GM12878 (cell line): ENCODE measurements at regions not wholly inside any gene's neighbourhood (a gene's known extent, or its start where the extent isn't known, plus 50 kb on each side); places are given as distances from the start of the nearest gene placed in this dataset.

Experiments used
- ATAC-seq: fragments of 200-7000 bp; cut with Tn5 transposase; 3 replicates; pipeline ENCODE4 v1.9.1; 2020; ENCODE audit warnings: mild to moderate bottlenecking, moderate library complexity
- BruUV-seq: library from RNA; stranded (reverse); fragments of 400-500 nt; replicated peaks from 2 replicates; lab custom pipeline; 2021; lab: Mats Ljungman, UMichigan
- CTCF ChIA-PET: fragments of 300-600 bp; sonication (Branson Sonifier 250); formaldehyde crosslinking; extraction: SDS; loops from one replicate; lab custom pipeline; 2021; ENCODE audit warnings: inconsistent platforms; lab: Yijun Ruan, JAX
- POLR2A ChIA-PET: fragments of 350-600 bp; formaldehyde crosslinking; extraction: SDS; loops from one replicate; lab custom pipeline; 2021; ENCODE audit warnings: inconsistent platforms; lab: Charles Lee
- RAD21 ChIA-PET: fragments of 300-600 bp; sonication (Branson Sonifier 250); formaldehyde crosslinking; loops from one replicate; lab custom pipeline; 2023; ENCODE audit warnings: antibody characterized with exemption; ENCODE audit not compliant: unreplicated experiment; lab: Charles Lee
- SMC1A ChIA-PET: fragments of 300-600 bp; sonication (Branson Sonifier 250); formaldehyde crosslinking; loops from one replicate; lab custom pipeline; 2023; ENCODE audit not compliant: unreplicated experiment, uncharacterized antibody; lab: Charles Lee
- DNase-seq: peaks from one replicate; pipeline ENCODE4 v3.0.0-alpha.2; 2011; ENCODE audit warnings: low read depth, low spot score
- FAIRE-seq: peaks from 3 replicates; lab custom pipeline; 2011; peaks lifted over from hg19 to GRCh38; lab: Jason Lieb, UNC
- H2AFZ ChIP-seq: 2 replicates; pipeline ENCODE4 v1.6.0; 2011; ENCODE audit warnings: low read depth, low read length, control low read depth; ENCODE audit not compliant: control insufficient read depth
- H3K27ac ChIP-seq: 2 replicates; pipeline ENCODE4 v1.5.1; 2011; ENCODE audit warnings: control low read depth; ENCODE audit not compliant: control insufficient read depth, insufficient read depth
- H3K27me3 ChIP-seq, 2 experiments: replicated peaks in 1 of 2; 2 replicates each; pipeline versions ENCODE4 v1.6.0 to v1.6.1; 2011; ENCODE audit warnings: low read length in 1 of 2; ENCODE audit not compliant: control insufficient read depth in 2 of 2, insufficient read depth in 2 of 2
- H3K36me3 ChIP-seq, 2 experiments: 2 replicates each; pipeline ENCODE4 v1.5.1; 2011; ENCODE audit warnings: low read length in 1 of 2; ENCODE audit not compliant: control insufficient read depth in 2 of 2, insufficient read depth in 2 of 2
- H3K4me1 ChIP-seq: 2 replicates; pipeline ENCODE4 v1.6.1; 2011; ENCODE audit warnings: mild to moderate bottlenecking, low read length, moderate library complexity, mixed read lengths; ENCODE audit not compliant: control insufficient read depth, insufficient read depth
- H3K4me2 ChIP-seq: 2 replicates; pipeline ENCODE4 v1.6.0; 2011; ENCODE audit warnings: control low read depth; ENCODE audit not compliant: control insufficient read depth, insufficient read depth
- H3K4me3 ChIP-seq: fragments of 200-600 bp; sonication (generic); 2 replicates; pipeline ENCODE4 v1.5.1; 2016
- H3K79me2 ChIP-seq: 2 replicates; pipeline ENCODE4 v1.6.0; 2011; ENCODE audit warnings: low read length; ENCODE audit not compliant: control insufficient read depth, insufficient read depth
- H3K9ac ChIP-seq: 2 replicates; pipeline ENCODE4 v1.8.0; 2011; ENCODE audit warnings: low read length, control low read depth, mixed read lengths; ENCODE audit not compliant: control insufficient read depth, insufficient read depth
- H3K9me3 ChIP-seq: replicated peaks from 3 replicates; pipeline ENCODE4 v1.5.1; 2011; ENCODE audit warnings: mild to moderate bottlenecking, low read length; ENCODE audit not compliant: control insufficient read depth, insufficient read depth
- H4K20me1 ChIP-seq: 2 replicates; pipeline ENCODE4 v1.6.0; 2011; ENCODE audit not compliant: control insufficient read depth, insufficient read depth
- ASH2L ChIP-seq: fragments of 300-600, 200-600 bp; sonication (generic); IDR thresholded peaks from 2 replicates; pipeline ENCODE4 v1.6.1; 2017; ENCODE audit warnings: low read depth, mild to moderate bottlenecking, borderline replicate concordance
- CHD1 ChIP-seq: IDR thresholded peaks from 2 replicates; pipeline ENCODE4 v1.6.1; 2012; ENCODE audit warnings: low read depth, low read length, improper control_type of control experiment
- CREB1 ChIP-seq: IDR thresholded peaks from 2 replicates; pipeline ENCODE4 v1.6.1; 2012; ENCODE audit warnings: low read depth, mild to moderate bottlenecking, inconsistent platforms
- HDAC2 ChIP-seq: fragments of 200-600 bp; sonication (generic); IDR thresholded peaks from 2 replicates; pipeline ENCODE4 v1.6.1; 2017
- MEF2A ChIP-seq: IDR thresholded peaks from 2 replicates; pipeline ENCODE4 v1.6.1; 2011; ENCODE audit warnings: low read depth, mild to moderate bottlenecking, low read length, moderate library complexity; ENCODE audit not compliant: insufficient read depth
- NFYB ChIP-seq: IDR thresholded peaks from 2 replicates; pipeline ENCODE4 v1.6.1; 2011; ENCODE audit warnings: low read depth, mild to moderate bottlenecking, low read length, improper control_type of control experiment, moderate library complexity; ENCODE audit not compliant: insufficient read depth
- NR2C1 ChIP-seq: fragments of 450-650 bp; IDR thresholded peaks from 2 replicates; pipeline ENCODE4 v1.6.1; 2017; ENCODE audit warnings: antibody characterized with exemption, mild to moderate bottlenecking, moderate library complexity
- NRF1 ChIP-seq: conservative IDR thresholded peaks from 2 replicates; pipeline ENCODE4 v1.6.1; 2011; ENCODE audit warnings: mild to moderate bottlenecking, low read depth, low read length, improper control_type of control experiment
- RFX5 ChIP-seq: IDR thresholded peaks from 2 replicates; pipeline ENCODE4 v1.6.1; 2011; ENCODE audit warnings: low read depth, low read length, improper control_type of control experiment
- SIN3A ChIP-seq: IDR thresholded peaks from 2 replicates; pipeline ENCODE4 v1.6.1; 2012; ENCODE audit warnings: low read depth, low read length, improper control_type of control experiment
- TARDBP ChIP-seq: IDR thresholded peaks from 2 replicates; pipeline ENCODE4 v1.6.1; 2016; ENCODE audit warnings: borderline replicate concordance
- YY1 ChIP-seq: IDR thresholded peaks from 2 replicates; pipeline ENCODE4 v1.6.1; 2011; ENCODE audit warnings: low read depth, mild to moderate bottlenecking, low read length
- WGBS: methylation state at CpG from one replicate; pipeline ENCODE4 v1.1.6; 2016; ENCODE audit warnings: low lambda C conversion rate; ENCODE audit not compliant: insufficient replicate concordance, insufficient coverage; ENCODE audit errors: missing lambda C conversion rate; 5-methylcytosine and 5-hydroxymethylcytosine counted together
- in situ Hi-C: fragments of 300-500 bp; cut with MboI; formaldehyde crosslinking; loops from 9 replicates; pipeline ENCODE4 v1.14.3; 2018; ENCODE audit warnings: mixed read lengths
- intact Hi-C: fragments of 100-400 bp; cut with micrococcal nuclease; formaldehyde crosslinking; loops from one replicate; pipeline ENCODE4 v1.14.2; 2022; ENCODE audit not compliant: unreplicated experiment
- TF ChIP-seq, protein P1 (sequence below): fragments of 450-650 bp; IDR thresholded peaks from 2 replicates; pipeline ENCODE4 v1.6.1; 2017; ENCODE audit warnings: borderline replicate concordance
- TF ChIP-seq, protein P2 (sequence below): fragments of 450-650 bp; IDR thresholded peaks from 2 replicates; pipeline ENCODE4 v1.6.1; 2017; ENCODE audit warnings: mild to moderate bottlenecking, moderate library complexity

DNA sequence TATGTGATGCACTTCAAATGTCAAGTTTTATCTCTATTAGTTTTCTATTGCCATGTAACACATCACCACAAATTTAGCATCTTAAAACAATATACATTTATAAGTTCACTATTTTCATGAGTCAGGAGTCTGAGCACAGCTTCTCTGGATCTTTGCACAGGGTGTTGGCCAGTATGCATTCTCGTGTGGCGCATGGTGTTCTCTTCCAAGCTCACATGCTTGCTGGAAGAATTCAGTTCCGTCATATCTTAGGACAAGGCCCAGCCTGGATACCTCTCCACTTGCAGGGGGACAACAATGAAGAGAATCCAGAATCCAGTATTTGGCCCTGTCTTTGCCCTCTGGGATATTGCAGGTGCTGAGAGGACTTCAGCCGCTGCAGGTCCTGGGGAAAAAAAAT is 51.0 kb upstream of the ECI2 start:
- no peaks in the 10 kb centered on the region for H4K20me1 ChIP-seq
- FAIRE-seq (no peak), ATAC-seq (no peak), DNase-seq (no peak)
- ChIA-PET CTCF (interaction anchor here (1.1 kb wide), 1 partner anchor 24 kb away, joined by 4 read pairs; no protein-coding TSS in a partner anchor), SMC1A (interaction anchor here (0.8 to 2.4 kb wide), 2 partner anchors 10 to 24 kb away, joined by 3 to 8 read pairs; no protein-coding TSS in a partner anchor), RAD21 (no interaction called here), POLR2A (no interaction called here)
- 50% methylated on average over 4 of the region's 4 CpGs for WGBS
- no peak overlapping the region for H2AFZ ChIP-seq
- H3K4me3 ChIP-seq, result no peak overlapping the region
- no TSS peak for BruUV-seq
- H3K36me3 ChIP-seq, result no peaks in the 10 kb centered on the region
- no peak overlapping the region for H3K9ac ChIP-seq
- H3K9me3 ChIP-seq, result no peaks in the 10 kb centered on the region; the same call in 2 of the 3 replicates
- H3K4me2 ChIP-seq, result no peak overlapping the region
- in situ Hi-C loops, result no loop called here
- no peaks in the 10 kb centered on the region for H3K4me1 ChIP-seq
- no peaks in the 10 kb centered on the region for H3K79me2 ChIP-seq
- no peaks in the 10 kb centered on the region for H3K27me3 ChIP-seq
- TF ChIP-seq ASH2L (no peak), NRF1 (no peak), RFX5 (no peak), NR2C1 (no peak), SIN3A (no peak), NFYB (no peak), TARDBP (no peak), CREB1 (no peak), YY1 (no peak), MEF2A (no peak), CHD1 (no peak), HDAC2 (no peak)
- TF ChIP-seq, protein P1, sequence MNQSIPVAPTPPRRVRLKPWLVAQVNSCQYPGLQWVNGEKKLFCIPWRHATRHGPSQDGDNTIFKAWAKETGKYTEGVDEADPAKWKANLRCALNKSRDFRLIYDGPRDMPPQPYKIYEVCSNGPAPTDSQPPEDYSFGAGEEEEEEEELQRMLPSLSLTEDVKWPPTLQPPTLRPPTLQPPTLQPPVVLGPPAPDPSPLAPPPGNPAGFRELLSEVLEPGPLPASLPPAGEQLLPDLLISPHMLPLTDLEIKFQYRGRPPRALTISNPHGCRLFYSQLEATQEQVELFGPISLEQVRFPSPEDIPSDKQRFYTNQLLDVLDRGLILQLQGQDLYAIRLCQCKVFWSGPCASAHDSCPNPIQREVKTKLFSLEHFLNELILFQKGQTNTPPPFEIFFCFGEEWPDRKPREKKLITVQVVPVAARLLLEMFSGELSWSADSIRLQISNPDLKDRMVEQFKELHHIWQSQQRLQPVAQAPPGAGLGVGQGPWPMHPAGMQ, result no peak
- TF ChIP-seq, protein P2, sequence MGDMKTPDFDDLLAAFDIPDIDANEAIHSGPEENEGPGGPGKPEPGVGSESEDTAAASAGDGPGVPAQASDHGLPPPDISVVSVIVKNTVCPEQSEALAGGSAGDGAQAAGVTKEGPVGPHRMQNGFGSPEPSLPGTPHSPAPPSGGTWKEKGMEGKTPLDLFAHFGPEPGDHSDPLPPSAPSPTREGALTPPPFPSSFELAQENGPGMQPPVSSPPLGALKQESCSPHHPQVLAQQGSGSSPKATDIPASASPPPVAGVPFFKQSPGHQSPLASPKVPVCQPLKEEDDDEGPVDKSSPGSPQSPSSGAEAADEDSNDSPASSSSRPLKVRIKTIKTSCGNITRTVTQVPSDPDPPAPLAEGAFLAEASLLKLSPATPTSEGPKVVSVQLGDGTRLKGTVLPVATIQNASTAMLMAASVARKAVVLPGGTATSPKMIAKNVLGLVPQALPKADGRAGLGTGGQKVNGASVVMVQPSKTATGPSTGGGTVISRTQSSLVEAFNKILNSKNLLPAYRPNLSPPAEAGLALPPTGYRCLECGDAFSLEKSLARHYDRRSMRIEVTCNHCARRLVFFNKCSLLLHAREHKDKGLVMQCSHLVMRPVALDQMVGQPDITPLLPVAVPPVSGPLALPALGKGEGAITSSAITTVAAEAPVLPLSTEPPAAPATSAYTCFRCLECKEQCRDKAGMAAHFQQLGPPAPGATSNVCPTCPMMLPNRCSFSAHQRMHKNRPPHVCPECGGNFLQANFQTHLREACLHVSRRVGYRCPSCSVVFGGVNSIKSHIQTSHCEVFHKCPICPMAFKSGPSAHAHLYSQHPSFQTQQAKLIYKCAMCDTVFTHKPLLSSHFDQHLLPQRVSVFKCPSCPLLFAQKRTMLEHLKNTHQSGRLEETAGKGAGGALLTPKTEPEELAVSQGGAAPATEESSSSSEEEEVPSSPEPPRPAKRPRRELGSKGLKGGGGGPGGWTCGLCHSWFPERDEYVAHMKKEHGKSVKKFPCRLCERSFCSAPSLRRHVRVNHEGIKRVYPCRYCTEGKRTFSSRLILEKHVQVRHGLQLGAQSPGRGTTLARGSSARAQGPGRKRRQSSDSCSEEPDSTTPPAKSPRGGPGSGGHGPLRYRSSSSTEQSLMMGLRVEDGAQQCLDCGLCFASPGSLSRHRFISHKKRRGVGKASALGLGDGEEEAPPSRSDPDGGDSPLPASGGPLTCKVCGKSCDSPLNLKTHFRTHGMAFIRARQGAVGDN, result no peak
- TF ChIP-seq, all 136 proteins: peak for 0
- no peak overlapping the region for H3K27ac ChIP-seq
- intact Hi-C loops, result no loop called here
